Erythroblast (primary cell): ENCODE measurements at regions not wholly inside any gene's neighbourhood (a gene's known extent, or its start where the extent isn't known, plus 50 kb on each side); places are given as distances from the start of the nearest gene placed in this dataset.

Source experiments
- GATA1 ChIP-seq: IDR thresholded peaks from 2 replicates; pipeline ENCODE4 v1.6.1; 2011; ENCODE audit warnings: low read depth, mild to moderate bottlenecking, control low read depth, low read length, moderate library complexity
- POLR2A ChIP-seq: IDR thresholded peaks from 2 replicates; pipeline ENCODE4 v1.6.1; 2011; ENCODE audit warnings: mild to moderate bottlenecking, low read length

GRCh38 chr11:121794671-121795141 lies 321.3 kb downstream of the BLID start:
- TF ChIP-seq POLR2A (no peak), GATA1 (no peak)
